GM19240 (cell line): ENCODE measurements at regions not wholly inside any gene's neighbourhood (a gene's known extent, or its start where the extent isn't known, plus 50 kb on each side); places are given as distances from the start of the nearest gene placed in this dataset.

Experiments
- DNase-seq: peaks from one replicate; pipeline ENCODE4 v3.0.0; 2011; ENCODE audit warnings: low spot score; ENCODE audit not compliant: insufficient read length

DNA sequence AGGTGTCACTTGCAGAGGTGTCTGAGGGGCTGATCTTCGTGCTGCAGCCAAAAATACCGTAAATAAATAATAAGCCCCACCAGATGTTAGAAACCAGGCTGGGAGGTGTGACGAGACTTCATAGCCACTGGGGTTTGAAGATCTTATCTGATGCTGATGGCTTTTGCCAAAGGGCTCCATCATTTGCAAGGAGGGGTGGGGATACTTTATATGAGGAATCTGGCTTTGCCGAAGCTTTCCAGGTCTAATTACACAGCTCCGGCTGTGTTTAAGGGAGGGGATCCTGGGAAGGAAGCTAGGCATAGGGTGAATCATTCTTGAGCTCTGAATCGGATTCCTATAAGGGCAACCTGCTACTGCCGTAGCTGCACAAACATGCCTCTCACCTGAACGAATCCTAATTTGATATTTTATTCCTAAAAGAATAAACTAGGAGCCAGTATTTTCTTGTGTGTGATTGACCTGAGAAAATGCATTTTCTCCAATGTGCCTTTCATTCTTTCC is 249.6 kb downstream of the SOD2 start:
- DNase-seq, result no peak

DNA sequence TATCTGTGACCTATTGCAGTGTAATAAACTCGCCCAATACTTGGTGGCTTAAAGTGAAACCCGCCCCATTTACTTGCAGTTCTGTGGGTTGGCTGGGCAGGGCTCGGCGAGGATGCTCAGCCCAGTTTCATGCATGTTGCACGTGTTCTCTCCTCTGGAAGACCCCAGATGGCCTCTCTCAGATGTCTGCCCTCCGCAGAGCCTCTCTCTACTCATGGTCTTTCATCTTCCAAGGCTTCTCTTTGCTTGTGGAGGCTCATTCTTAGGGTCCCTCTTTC is 251.4 kb downstream of the SOD2 start:
- no peak for DNase-seq

DNA sequence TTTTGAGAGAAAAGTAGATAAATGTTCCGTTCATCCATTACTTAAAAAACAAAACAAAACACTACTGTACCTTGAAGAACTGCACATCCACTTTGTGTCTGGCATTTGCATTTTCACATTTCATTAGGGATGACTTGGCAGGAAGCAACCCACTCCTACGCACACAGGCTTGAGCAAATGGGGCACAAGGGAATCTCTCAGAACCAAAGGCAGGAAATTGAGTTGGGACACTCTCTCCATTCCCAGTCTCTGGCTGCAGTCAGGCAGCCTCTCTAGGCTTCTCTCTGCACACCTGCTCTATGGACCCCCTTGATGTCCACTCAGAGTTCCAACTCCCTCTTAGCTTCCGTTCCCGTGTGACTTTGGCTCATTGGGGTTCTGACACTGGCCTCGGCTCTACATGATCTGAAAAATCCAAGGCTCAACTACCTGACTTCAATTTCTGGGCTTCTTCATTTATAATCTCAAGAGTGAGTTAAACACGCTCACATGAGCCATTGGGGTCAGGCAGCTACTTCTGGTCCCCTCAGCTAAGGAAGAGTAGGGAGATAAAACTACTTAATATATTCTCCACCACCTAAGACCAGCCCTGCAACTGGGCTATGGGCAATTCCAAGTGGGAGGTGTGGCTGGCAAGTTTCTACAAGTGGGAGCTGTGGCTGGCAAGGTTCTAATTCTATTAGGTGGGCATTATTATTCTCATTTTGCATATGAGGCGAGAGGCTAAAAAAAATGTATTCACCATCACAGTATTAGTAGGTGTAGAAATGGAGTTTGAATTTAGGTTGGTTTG is 251.9 kb downstream of the SOD2 start:
- DNase-seq, result no peak

DNA sequence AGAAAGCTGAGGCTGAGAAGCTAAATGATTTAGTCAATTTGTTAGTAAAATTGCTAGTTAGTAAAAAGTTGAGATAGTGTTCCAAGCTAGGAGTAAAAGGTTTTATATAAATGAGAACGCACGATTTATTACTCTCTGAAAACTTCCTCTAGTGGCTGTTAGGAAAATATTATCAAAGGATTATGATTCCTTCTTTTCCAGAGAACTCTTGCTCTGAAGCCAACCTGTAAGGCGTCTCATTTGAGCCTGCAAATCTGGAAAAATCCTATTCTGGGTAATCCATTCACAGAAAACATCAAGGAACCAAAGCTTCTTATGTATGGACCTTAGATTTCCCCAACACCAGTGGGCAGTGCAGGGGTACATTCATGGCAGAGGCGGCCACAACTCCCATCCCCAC is 252.7 kb downstream of the SOD2 start:
- DNase-seq, result no peak

DNA sequence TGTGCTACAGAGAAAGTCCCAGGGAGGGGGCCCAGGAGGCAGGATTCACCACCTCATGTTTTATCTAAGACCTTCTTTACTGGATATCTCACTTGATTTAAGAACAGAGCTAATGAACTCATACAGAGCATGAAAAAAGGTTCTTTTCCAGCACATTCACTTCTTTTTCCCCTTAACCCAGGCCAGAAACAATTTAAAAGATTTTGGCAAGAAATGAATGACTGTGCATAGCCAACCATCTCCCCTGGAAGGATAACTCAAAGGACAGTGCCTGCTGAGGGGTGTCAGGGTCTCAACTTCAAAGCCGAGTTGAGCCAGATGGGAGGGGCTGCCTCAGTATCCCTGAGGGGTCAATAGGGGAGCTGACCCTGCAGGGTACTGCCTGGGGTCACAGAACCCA is 253.4 kb downstream of the SOD2 start:
- DNase-seq, result no peak

DNA sequence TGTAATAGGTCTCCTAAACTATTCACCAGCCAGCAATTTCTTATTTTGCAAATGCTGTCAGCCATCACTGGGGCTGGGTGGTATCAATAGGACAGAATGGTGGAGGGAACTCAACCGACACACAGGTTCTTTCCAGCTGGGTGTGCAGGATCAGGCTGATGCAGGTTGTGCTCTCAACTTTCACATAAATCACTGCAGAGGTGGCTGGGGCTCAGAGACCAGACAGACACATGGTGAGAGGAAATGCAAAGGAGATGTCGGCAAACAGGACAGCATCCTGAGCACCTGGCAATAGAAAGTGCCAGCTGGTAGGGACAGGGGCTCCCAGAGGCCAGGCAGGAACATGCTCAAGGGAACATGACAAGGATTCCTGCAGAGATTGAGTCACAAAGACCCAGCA is 254.9 kb downstream of the SOD2 start:
- no peak for DNase-seq

DNA sequence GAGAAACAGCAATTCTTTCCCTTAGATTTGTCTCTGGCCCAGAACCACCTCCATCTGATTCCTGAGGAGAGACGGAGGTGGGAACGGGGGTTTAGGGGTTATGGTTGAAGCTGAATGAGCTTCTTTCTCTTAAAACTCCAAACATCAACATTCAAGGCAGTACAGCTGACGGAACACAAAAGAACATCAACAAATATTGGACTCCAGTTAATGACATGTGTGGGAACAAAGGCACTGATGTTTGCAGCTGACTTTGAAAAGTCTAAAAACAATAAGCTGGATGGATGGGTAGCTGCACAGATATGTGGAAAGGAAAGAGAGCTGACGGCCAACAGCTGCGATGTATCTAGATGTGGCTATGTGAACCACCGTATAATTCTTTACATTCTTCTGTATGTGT is 256.5 kb downstream of the SOD2 start:
- DNase-seq, result no peak

DNA sequence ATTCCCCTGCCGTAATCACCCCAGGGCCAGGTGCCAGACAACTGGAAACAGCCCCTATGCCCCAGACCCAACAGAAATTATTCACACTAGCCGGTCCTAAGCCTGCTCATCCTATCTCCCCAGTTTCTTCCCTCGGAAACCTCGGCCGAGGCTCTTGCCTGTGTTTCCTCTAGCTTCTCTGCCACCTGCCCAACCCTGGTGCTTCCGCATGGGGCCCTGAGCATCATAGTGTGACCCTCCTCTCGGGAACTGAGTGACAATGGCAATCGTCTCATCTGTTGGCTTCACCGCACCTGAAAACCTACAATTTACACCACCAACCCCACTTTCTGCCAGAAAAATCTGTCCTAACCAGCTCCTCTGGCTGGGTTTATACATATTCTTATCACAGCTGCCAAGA is 257.3 kb downstream of the SOD2 start:
- no peak for DNase-seq

DNA sequence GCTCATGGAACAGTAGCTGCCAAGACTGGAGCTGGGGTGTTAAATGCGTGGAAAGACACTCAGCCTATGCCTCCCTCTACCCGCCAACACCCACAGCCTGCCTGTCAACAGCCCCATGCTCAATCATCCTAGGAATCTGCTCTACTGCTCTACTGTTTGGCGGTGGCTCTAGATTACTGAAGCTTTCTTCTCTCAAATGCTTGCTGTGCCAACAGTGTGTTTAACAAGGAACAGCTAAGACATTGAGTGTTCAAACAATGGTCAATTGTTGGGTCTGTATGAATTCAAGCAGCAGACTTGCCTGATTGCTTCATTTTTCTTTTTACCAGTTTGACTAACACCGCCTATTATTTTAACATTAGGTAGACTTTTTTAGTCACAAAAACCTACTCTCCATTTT is 258.6 kb downstream of the SOD2 start:
- no peak for DNase-seq

DNA sequence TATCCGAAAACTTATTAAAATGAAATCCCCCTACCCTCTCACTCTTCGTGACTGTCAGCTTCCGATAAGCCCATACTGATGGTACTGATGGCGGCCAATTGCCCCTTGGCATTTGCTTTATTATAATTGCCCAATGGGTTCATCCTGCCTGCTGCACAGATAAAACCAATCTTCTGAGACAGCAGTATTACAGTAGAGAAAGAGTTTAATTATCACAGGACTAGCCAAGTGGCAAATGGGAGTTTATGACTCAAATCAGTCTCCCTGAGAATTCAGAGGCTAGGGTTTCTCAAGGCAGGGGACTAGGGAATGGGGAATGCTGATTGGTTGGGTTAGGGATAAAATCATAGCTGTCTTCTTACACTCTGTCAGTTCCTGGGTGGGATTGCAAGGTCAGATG is 259.5 kb downstream of the SOD2 start:
- DNase-seq, result no peak

DNA sequence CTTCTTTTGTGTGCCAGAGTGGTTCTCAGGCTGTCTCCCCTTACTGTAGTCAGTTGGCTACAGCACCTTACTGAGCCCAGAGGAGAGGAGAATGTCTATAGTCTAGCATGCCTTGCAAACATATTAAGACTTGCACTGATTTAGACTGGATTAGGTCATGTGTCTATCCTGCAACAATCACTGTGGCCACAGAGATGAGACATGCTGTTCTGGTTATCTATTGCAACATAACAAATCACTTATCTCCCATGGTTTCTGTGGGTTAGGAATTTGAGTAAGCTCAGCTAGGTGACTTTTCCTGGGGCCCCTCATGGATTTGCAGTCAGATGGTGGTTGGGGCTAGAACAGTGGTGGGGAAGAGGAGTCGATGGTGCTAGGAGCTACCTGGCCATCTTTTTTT is 261.3 kb downstream of the SOD2 start:
- no peak for DNase-seq

DNA sequence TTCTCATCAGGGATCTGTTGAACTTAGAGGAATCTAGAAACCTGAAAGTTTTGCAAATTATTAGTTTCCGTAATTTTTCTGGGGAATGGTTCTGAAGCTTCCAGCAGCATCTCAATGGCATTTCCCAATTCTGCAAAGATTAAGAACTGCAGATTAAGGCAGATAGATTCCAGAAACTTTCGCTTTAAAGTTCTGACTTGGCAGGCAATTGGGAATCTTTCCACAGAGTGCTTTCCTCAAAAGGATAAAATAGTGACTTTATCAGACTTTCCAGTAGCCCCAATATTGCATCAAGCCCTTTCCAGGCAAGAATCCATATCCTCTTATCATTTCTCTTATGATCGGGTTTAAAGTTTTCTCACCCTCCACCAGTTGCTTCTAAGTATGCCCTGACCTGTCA is 261.1 kb downstream of the FNDC1 start:
- no peak for DNase-seq

DNA sequence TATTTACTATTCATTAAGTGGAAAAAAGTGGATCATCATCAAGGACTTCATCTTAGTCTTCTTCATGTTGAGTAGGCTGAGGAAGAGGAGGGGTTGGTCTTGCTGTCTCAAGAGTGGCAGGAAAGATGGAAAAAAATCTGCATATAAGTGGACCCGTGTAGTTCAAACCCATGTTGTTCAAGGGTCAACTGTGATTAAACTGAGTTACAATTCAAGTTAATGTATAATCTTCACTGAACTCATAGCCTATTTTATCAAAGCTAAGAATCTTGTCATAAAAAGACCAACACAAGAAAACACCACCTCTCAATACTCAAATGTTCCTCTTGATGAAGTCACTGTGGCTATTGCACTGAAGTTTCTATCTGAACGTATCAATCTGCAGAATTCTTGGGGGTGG is 260.2 kb downstream of the FNDC1 start:
- no peak for DNase-seq

DNA sequence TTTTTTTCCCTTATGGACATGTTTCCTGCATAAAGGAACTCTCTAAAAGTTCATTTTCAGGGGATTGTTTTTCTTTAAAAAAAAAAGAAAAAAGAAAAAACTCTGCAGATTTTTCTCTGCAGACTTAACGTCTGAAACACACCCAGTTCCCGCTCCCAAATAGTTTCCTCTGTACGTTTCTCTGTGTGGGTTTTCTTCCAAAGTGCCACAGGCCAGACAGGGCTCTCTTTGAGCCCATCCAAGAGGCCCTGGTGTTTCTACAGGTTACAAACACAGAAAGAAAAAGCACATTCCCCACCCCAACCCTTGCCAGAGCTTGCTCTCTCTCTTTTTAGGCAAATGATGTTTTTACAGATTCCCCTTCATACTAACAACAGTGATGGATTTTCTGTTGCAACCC is 258.6 kb downstream of the FNDC1 start:
- DNase-seq, result no peak

DNA sequence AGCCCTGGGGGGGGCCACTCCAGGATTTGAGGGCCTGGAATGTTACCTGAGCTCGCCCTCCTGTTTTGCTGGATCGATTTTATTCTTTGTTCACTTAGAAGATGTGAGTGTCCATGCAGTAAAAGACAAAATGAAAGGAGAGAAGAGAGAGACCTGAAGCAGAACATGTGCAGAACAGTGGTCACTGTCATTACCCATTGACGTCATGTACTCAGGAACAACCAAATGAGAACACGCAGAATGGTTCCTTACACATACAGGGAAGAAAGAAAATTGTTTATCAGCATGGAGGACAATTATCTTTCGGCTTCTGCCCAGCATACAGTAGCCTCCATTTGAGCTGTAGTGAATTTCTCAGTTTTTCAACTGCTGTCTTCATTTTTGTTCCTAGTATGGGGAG is 258.1 kb downstream of the FNDC1 start:
- DNase-seq, result no peak

DNA sequence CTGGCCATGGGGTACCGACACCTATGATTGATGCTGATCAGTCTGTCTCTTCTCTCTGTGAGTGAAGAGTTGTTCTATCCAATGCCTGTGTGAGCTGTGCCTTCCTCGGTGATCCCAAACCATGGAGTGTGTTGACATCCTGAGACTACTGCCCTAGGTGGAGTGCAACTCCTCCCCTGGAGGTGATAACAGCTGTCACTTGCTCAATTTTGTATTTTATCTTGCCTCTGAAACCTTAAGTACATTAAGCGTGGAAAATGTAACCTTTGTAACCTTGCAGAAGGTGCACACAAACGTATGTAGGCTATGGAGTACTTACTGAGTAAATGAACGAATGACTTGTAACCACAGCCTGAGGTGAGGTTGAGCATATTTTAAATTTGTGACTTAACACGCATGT is 256.2 kb downstream of the FNDC1 start:
- no peak for DNase-seq

DNA sequence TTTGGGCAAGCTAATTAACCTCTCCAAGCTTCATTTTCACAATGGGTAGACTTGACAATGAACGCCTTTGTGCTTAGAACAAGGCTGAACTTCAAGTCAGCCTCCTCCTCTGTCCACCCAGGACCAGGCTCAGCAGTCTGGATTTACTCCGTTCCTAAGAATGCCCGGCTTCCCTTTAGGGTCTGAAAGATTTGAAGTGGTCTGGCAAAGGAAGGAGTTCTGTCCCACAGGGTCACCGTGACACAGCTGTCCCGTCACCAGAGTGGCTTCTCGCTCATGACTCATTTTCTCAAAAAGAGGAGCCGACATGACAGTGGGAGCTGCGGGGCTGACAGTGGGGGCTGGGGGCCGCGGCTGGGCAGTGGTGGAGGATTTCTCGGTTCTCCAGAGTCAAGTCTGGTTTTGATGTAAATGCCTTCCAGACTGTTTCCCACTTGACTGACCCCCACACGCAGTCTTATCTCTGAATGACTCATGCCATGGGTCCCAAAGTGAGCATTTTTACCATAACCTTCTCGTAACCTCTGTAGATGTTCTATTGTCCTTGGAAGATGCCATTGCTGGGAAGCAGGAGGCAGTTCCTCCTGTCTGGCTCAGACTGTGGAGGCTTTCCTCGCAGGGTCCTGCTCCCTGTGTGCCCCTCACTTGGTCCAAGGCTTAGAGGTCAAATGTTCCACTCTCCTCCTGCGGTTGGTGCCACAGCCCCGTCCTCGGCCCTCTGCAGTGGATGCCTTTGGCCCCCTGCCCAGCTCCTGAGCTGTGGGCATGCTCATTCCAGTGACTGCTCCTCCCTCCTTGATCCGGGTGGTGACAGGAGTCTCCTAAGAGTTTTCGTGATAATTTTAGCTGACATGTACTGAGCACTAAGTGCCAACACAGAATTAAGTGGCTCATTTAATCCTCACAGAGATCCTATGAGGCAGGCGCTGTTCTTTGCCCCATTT is 253.1 kb downstream of the FNDC1 start:
- no peak for DNase-seq

DNA sequence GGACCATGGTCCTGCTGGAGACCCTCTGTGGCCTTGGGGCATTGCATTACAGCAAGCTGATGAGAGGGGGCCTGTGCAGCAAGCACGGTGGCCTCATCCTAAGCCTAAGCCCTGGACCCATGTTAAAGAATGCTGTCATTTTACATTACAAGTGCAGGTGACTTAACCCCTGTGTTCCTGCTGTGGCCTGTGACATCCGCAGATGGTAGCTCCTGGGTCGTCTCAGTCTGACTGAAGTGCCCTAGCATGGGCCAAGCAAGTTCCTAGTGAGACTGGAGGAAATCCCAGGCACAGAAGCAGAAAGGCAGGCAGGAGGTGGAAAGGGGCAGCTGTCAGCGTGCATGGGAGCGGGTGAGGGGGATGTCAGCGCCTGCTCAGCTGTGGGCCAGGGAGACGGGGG is 252.4 kb downstream of the FNDC1 start:
- no peak for DNase-seq

DNA sequence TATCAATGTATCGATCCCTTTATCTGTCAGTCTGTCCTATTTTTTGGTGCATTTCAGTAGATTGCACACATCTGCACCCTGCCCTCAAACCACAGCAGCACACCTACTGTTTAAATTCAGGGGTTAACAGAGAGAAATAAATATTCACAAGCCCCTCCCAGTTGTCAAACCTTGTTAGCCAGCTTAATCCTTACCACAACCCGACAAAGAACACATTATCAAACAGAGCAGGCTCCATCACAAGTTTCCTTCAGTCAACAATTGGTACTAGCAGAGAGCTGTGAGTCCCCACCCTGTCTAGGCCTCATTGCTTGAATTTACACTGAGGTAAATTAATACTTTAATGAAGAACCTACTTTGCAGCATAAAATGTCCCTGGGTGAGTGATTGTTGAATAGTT is 249.8 kb downstream of the FNDC1 start:
- DNase-seq, result no peak

DNA sequence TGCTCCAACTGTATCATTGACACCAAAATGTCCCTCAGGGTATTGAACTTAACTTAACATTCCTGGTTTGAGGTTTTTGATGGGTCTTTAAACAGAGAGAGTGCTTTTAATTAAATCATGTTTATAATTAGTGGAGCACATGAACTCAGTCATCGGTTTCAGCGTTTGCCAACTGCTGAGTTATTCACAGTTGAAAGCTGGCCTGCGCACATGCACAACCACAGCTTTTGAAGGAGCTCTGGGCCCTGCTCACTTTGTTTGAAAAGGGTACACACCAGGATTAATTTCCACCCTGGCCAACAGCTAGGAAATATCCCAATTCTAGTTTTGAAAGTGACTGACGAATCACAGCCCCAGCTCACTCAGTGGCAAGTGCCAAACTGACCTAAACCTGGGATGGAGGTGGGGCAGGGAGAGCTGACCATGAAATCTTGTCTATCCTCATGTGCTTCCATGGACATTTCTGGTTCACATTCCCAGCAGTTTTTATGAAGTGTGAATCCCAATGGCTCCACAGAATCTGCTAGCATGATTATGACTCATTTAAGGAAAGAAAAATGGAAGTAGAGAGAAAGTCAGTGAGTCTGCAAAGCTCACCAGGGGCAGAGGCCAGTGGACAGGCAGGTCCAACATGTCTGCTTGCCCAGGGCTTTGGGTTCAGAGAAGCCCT is 247.8 kb downstream of the FNDC1 start:
- no peak for DNase-seq

DNA sequence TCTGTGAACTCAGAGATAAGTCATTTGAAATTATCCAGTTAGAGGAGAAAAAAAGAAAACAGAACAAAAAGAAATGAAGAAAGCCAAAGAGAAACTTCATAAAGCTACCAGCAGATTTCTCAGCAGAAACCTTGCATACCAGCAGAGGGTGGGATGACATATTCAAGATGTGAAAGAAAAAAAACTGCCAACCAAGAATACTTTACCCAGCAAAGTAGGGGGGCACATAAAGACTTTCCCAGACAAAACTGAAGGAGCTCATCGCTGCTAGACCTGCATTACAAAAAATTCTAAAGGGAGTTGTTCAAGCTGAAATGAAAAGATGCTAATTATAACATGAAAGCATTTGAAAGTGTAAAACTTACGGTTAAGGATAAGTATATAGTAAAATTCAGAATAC is 246.3 kb downstream of the FNDC1 start:
- DNase-seq, result no peak

DNA sequence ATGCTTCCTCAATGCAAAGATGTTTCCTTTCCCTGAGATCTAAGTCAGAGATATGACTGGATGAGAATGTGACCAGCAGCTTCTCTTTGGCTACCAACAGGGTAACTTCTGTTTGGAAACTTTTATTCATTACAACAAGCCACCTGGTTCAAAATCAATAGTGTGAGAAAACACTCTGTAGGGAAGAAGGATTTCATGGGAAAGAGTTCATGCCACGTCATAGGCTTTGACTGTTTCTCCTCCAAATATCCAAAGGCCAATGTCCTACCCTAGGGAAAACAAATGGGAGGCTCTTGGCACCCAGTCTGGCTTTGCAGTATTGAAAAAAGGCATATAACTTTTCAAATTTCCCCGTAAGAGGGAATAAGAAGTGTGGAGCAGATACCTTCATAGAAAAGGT is 245.5 kb downstream of the FNDC1 start:
- DNase-seq, result no peak
